ENCODE measurements at regions not wholly inside any gene's neighbourhood (a gene's known extent, or its start where the extent isn't known, plus 50 kb on each side); places are given as distances from the start of the nearest gene placed in this dataset.

DNA sequence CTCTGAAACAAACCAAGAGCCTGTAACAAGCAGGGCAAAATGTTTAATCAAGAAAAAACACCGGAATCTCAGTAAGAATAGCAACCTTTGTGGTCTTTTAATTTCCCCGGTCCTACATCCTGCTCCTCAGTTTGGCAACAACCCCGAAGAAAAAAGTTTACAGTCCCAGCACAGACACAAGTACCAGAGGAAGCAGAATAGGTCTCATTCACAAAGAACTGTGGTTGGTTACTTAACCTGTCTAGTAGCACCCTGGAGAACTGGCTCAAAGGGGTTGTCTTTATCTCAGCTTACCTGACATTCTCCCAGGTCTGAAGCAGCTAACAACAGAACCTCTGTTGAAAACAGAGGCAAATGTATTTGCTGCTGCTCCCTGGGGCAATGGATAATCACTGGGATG is 399.3 kb downstream of the AJAP1 start:
- DNase-seq, result no peak

DNA sequence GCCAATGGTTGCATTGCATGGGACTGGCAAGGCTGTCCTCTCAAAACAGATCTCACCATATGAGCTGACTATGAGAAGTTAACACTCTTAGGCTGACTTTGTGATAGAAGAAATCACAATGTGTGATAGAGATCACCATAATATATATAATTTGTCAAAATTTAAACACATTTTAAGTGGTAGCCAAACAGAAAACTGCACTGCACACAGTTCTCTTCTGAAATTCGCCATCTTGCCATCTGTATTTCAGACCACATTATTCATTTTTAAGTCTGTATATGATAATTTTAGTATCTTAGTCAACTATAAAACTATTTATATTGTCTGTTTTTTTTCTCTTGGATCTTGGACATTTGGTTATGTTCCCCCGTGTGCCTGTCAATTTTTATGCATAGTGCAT is 374.7 kb downstream of the AJAP1 start:
- DNase-seq, result no peak

DNA sequence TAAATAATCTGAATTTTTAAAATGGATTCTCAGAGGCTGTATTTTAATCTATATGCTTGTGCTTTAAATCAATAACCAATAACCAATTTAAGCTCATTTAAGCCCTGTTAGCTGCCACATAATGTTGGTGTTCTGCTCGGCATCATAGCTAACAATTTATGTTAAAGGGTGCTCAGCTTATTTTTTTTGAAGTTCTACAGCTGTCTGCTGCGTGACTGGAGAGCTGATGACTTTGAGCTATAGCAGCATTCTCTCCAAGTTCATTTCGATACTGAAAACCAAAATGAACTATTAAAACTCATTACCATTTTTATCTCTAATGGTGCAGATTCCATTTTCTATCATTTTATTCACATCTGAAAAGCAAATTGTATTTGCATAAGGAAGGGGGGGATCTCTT is 357.8 kb downstream of the AJAP1 start:
- no peak for DNase-seq

DNA sequence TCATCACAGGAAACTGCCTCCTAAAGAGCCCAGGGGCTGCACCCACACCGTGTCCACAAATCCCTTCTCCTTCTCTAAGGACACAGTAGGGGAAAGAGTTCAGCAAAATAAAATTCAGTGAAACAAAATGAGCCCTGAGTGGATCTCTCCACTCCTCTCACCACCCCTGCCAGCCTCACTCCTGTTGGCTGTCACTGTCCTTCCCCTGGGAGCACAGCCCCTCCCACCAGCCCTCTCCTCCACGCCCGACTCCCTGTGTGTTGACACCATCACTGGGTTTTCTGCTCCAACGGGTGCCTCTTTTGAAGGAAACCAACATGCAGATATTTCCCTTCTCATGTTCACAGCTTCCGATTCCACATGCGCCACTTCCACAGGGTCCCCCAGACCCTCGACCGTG is 356.2 kb downstream of the AJAP1 start:
- no peak for DNase-seq

DNA sequence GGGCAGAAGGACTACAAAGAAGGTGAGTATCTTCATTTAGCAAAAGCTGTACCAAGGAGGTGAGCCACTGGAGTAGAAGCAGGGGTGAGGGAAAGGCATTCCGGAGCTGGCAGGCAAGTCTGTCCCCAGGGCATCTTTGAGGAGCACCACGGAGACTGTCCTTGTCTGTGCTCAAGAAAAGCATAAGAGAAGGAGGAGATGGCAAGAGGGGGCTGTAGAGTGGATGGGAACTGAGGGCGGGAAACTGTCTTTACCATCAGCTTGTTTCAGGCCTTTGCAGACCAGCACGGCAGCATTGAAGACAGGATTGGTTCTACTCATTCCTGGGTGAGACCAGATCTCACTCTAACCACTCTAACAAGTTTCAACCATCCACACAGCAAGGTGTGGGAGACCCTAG is 355.8 kb downstream of the AJAP1 start:
- DNase-seq, result no peak

DNA sequence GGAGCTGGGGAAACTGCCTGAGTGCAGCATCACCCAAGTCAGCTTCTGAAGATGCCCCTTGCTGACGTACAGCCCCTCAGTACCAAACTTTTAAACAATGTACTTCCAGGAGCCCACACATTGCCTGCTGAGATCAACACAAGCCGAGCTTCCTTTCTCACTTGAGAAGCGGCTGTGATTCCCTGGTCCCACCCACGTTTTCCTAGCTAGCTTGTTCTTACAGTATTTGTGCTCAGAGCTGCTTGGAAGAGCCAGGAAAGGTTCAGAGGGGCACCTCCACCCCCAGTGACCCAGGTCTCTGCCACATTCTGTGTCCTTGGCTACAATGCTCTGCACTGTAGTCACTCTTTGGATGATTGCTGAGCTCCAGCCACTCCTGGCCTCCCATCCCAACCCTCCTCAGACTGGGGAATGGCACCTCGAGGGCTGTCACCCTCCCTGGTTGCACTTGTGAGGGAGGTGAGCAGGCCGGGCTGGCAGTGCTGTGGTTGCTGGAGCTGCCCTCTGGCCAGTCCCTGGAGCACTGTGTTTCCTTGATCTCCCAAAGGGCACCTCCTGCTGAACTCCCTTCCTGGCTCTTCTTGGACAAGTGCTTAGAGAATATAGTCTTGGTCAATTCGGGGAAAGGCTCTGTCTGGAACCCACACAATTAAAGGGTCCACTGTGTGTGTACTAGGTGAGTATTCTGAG is 355.1 kb downstream of the AJAP1 start:
- DNase-seq, result no peak

DNA sequence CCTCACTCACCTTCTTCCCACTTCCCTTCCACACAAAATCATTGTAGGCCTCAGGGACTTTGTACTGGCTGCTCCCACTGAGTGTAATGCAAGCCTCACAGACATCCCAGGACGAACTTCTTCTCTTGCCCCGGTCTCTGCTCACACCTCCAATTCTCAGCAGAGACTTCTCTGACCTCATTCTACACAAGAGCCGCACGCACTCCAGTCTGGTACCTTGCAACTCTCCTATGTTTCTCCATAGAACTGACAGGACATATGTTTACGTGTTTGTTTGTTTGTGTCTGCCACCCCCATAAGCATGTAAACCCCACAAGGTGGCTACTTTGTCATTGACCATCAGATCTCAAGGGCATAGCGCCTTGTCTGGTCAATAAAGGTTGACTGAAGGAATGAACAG is 350.8 kb downstream of the AJAP1 start:
- no peak for DNase-seq

DNA sequence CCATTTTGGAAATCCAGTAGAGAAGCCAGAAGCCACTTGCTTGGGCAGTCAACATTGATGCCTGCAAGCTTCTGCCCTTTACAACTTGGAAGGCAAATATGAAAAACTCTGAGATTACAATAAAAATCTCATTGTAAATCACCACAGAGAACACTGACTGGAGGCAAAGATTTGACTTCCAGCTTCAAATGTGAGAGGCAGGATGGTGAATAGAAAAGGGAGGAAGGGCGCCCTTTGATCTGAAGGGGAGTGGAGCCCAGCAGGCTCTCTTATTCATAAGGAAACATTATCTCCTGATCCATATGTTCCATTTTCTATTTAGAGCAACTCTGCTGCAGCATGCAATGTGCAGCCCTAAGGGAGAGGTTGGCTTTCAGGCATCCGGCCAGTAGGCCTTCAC is 348.3 kb downstream of the AJAP1 start:
- DNase-seq, result no peak

DNA sequence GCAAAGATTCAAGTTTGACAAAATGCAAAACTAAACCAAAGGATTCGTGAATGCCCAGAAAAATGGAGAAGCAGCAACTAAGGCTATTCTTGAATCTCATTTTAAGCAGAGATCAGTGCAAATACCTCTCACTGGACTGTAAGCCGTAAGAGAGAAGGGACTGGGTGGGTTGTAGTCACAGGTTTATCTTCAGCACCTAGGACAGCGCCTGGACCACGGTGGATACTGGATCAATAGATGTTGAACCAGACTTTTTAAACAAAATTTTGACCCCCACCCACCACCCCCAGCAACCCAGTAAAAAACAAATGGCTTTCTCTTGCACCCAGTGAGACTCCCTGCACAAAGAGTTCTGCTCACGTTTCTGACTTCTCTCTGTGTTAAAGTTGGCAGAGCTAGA is 347.1 kb downstream of the AJAP1 start:
- no peak for DNase-seq

DNA sequence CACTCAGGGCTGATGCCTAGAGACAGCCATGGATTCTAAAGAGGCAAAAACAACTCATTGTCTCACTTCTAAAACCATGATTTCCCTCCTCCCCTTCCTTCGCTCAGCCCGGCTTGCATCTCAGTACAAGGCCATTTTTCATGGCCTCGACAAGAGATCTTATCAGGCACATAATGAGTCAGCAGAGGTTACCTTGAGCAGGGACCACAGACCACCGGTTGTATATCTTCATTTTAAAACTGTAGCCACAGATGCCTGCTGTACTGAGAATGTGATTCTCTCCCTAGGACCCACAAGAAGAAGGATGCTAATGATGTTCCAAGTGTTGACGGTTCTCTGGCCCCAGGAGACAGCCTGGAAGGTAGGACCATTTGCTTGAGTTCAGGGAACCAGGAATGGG is 331.9 kb downstream of the AJAP1 start:
- no peak for DNase-seq

DNA sequence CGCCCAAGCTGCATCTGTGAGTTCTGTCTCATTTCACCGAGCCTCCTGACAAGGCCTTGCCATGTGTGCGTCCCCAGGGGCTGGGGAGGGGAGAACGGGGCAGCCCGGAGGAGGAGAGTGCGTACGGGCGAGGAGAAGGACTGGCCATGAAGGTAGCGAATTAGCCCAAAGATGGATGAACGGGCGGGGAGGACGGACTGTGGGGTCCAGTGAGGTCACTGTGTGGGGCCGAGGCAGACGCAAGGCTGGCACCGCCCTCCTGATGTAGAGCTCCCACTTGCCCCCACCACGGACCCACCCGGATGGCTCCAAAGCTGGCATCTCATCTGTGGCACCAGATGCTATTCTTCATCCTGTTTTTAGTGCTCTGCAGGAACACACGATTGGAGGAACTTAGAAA is 330.4 kb downstream of the AJAP1 start:
- DNase-seq, result no peak

DNA sequence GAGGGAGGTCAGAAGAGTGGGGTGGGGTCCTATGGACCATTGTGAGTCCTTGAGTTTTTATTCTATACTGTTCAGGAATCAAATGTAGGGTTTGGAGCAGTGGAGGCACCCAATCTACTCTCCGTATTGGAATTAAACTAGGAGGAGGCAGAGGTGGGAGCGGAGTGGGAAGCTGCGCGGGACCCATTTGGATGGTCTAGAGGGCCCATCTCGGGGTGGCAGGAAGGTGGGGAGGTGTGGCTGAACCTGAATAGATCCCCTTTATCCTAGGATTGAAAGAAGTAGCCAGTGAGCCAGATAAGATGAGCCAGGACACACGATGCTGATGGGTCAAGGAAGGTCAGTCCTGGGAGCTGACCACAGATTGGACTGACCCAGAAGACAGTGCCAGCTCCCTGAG is 325.8 kb downstream of the AJAP1 start:
- no peak for DNase-seq

DNA sequence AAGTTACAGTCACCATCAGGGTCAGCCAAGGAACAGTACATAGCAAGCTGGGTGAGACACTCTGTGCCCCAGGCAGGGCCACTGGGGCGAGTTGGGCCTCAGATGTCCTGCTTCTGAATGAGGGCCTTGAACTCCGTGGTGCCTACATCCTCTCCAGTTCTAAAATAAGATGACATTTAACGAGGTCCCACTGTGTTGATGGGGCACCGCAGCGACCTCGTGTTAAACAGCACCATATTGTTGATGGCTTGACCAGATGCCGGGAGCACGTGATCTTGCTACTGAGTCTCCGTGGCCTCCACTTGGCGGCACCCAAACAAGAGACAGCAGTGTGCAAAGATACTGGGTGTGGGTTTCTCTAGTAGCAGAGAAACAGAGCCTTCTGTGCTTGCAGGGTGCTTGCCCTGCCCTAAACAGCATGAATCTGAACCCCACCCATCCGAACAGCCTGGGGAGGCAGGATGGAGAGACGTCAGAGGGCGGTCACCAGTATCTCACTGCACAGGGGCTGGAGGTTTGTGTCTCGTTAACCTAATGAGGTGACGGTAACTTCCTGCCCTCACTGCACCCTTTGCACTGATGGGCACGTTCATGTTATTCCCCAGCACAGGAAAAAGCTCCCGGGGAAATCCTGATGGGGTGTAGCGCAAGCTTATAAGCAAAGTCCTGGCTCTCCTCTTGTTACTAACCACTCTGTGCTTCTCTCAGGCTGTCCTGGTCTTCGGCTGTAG is 324.4 kb downstream of the AJAP1 start:
- DNase-seq, result no peak

DNA sequence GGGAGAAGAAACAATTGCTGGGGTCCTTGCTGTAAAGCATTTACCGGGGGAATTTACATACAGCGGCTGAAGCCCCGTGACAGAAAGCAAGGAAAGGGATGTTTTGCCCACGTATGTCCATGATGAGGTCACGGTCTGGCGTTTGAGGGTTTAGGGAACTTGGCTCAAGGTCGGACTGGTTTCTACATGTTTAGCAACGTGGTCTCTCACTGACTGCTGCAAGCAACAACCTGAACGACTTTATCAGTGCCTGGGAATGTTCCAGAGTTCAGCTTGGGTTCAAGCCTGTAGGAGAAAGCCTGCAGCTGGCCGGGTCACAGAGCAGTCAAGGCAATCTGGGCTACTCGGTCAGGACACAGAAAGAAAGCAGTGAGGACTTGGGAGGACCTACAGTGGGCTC is 323.3 kb downstream of the AJAP1 start:
- no peak for DNase-seq

DNA sequence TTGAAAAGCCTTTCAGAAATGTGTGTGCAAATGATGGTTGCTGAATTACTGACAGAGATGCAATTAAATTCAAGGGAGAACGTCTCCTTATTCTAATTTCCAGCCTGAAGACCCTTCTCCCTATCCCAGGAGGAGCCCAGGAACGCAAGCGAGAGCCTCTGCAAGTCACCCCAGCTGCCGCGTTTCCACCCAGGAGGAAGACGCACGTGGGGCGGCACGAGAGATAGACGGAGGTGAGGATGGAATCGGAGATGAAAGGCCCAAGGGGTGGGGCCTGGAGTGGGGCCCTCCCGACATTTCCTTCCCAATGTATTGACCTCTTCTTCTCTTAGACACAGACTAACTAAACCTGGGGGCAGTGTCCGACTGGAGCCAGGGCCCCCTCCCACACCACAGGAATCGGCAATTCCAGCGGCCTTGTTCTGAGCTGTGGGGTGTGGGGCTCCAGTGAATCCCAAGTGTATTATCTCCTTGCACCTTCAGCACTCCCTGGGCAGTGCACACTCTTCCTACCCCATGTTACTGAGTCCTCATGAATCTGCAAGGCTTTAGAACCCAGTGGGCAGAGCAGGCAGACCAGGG is 322.5 kb downstream of the AJAP1 start:
- DNase-seq, result no peak

DNA sequence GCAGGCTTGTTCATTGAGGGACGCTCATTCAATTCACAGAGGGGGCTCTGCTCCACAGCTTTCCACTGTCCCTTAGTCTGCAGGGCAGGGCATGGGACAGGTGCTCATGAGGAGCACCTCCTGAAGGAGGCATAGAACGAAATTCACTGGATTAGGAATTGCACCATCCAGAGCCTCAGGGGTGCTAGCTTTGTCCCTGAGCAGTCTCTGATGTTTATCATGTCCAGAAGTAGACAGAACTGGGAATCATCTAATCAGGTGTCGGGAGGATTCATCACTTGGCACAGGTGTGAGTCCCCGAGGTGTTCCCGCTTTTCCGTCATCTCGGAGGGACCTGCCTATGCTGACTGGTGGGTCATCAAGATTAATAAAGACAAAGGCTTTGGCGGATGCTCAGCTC is 321.4 kb downstream of the AJAP1 start:
- DNase-seq, result no peak

DNA sequence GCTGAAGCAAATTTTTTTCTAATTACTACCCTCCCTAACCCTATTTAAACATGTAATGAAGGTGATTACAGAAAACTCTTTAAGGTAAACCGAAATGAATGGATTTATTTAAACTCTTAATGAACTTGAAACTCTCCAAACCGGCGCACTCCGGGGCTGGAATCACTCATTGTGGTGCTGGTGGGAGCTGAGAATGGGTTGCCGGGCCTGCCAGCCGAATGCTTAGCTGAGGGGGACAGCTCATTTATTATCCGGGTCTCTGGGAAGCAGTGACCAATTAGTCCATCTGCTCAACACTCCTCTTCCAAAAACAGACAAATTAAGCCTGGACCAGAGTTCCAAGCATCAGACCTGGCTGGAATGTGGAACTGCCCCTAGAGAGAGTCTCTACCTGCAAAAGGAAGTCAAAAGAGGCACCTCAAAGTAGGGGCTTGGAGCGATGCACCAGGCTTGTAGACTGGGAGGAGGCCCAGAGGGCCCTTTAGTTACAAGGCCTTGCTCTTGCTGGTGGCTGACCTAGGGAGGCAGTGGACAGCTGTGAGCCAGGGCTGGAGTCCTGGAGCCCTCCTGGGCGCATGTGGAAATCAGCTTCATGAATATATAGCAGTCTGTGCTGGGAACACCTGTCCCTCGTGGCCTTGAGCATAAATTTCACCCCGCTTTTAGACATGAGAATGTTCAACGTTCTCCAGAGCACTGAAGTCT is 320.7 kb downstream of the AJAP1 start:
- DNase-seq, result no peak

DNA sequence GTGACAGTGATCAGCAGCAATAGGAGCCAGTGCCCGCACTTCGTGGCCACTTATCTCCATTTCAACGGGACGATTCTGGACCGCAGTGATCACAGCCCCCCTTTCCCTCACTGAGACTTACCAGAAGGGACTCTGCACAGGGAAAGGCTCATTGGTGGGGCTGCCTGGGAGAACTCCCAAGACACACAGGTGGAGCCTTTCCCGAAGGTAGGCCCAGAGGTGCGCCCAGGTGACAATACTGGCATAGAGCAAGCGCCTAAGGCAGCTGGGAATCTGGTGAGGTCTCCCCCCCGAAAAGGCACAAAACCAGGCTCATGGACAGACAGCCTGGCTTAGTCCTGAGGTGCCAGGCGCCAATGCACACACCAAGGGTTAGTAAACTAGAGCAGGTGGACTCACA is 318.9 kb downstream of the AJAP1 start:
- no peak for DNase-seq

DNA sequence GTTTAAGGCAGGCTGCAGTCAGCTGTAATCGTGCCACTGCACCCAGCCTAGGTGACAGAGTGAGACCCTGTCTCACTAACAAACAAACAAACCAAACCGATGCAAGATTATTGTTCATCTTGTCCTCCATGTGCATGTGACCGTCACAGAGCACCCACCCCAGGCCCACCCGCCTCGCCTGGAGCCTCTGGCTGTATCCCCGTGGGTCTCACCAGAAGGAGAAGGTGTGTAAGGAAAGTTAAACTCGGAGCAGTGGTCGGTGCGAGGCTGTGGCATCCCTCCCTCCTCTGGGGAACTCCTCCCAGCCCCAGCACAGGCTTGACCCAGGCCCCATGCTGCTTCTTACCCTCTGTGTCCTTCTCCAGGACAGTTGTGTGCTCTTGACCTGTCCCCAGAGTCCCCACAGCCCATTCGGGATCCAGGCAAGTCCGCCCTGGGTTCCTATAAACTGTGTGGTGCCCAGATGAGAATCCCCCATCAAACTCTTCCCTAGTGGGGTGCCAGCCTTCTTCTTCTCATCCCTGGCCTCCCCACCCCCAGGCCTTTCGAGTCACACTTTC is 318.4 kb downstream of the AJAP1 start:
- no peak for DNase-seq

DNA sequence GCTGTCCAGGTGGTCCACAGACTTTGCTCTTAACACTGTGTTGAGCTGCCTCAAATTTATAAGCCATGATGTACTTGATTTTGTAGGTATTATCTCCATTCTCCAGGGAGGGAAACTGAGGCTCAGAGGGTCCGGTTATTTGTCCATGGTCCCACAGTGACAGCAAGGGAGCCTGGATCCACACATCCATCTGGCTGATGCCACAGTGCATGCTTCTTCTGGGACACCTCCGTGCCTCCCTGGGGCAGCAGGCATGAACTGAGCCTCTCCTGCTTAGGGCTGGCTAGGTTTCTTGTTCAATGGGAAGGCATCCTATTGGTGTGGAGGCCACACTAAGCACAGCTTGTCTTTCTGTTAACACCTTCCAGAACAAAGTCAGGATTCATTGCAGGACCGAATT is 317.3 kb downstream of the AJAP1 start:
- DNase-seq, result no peak

DNA sequence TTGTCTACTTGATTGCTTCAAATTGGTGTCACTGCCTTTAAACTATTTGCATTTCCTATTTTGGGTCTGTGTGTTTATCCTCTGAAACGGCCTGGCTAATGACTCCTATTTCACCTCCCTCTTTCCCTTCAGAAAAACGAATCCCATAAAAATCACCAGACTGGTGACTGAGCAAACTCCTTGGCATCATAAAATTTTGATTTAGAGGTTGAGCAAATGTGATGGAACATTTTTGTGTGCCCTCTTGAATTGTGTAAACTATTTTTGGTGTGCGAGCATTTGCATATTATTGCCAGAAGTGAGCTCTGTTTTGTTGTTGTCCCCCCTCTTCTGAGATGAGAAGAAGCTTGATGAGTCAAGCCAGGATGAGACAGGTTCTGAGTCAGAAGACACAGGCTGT is 316.1 kb downstream of the AJAP1 start:
- DNase-seq, result no peak

DNA sequence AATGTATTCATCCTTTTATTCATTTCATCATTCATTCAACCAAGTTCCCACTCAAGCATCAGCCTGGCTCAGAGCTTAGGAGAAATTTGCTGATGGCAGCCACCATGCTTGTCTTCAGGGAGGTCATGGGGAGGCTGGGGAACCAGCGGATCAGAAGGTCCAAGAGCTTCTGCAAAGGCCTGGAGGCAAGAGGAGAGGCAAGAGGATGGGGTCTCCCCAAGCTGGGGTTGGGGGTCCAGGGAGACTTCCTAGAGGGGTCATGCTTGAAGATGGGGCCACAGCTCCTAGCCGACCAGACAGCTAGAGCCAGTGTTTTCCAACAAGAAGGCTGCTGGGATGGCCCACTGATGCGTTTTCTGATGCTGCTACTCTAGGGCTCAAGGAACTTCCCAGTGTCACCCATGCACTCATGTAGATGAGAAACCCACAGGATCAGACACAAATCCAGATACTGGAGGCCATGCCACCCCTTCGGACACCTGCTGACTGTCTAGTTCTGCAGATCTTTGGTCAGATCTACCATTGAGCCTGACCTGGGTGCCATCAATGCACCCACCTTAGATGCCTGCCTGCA is 315.2 kb downstream of the AJAP1 start:
- no peak for DNase-seq

DNA sequence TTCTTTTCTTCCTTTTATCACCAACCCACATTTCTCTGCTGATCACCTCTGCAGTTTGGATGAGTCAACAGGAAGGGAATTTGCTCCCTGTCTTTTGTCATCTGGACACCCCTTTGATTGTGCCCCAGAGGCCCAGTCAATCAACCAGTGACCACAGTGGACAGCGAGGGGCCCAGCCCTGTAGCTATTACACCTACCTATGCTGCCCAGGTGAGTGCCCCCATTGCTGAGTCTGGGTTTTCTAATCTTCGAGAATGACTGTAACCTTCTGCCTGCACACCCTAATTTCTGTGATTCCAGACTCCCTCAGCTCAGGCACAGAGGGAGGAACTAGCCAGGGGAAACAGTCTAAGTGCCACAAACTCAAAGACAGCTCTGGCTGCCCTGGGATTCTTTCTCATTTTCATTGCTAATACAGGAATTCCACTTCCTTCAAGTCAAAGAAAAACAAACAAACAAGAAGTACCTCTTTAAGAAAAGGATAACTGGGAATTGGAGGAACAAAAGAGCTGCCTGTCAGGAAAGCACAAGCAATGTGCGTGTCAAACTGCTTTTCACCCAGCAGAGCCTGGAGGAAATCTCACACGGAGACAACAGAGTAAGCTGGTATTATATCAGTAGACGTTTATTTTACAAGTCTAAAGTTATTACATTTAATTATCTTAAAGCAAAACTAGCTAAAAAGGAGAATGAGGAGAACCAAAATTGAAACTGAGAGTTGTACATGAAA is 311.1 kb downstream of the AJAP1 start:
- no peak for DNase-seq

All from NCI-H1436 (cell line).